ENCODE measurements at regions not wholly inside any gene's neighbourhood (a gene's known extent, or its start where the extent isn't known, plus 50 kb on each side); places are given as distances from the start of the nearest gene placed in this dataset.

GRCh38 chr4:110897784-110898183 lies 274.9 kb upstream of the PITX2 start:
- no peak overlapping the region for H3K27ac Mint-ChIP-seq
- no peak overlapping the region for H3K4me3 Mint-ChIP-seq
- no peaks in the 10 kb centered on the region for H3K36me3 Mint-ChIP-seq (ENCODE audit: low read depth)
- DNase-seq, result no peak
- H3K9me3 ChIP-seq (ENCODE audit: control insufficient read depth, low read length, poor library complexity, severe bottlenecking), result no peaks in the 10 kb centered on the region
- no peaks in the 10 kb centered on the region for H3K4me1 Mint-ChIP-seq
- no peak for ATAC-seq
- H3K27me3 Mint-ChIP-seq, result no peaks in the 10 kb centered on the region

GRCh38 chr4:110898290-110898689 lies 275.4 kb upstream of the PITX2 start:
- ATAC-seq (no peak), DNase-seq (no peak)
- Mint-ChIP-seq H3K4me1 (no peaks in the 10 kb centered on the region), H3K4me3 (no peak overlapping the region), H3K27ac (no peak overlapping the region), H3K36me3 (ENCODE audit: low read depth) (no peaks in the 10 kb centered on the region), H3K27me3 (no peaks in the 10 kb centered on the region)
- no peaks in the 10 kb centered on the region for H3K9me3 ChIP-seq (ENCODE audit: control insufficient read depth, low read length, poor library complexity, severe bottlenecking)

GRCh38 chr4:110900213-110900769 lies 277.4 kb upstream of the PITX2 start:
- no peak overlapping the region for H3K4me3 Mint-ChIP-seq
- H3K27me3 Mint-ChIP-seq, result no peaks in the 10 kb centered on the region

DNA sequence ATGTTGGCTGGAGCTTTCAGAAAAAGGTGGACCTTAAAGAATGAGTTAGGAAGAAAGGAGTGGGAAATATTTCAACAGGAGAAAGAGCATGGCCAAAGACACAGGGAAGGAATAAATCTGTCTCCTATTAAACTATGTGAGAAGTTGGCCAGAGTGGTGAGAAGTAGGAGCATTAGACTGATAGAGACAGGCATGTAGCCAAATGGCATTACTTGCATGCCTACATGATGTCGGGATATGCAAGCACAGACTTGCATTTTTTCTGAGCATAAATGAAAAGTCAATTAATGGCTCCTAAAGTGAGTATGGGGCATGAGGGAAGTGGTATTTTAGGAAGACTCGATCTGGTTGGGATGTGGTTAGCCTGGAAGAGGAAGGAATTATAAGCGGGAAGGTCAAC lies 279.6 kb upstream of the PITX2 start:
- no peaks in the 10 kb centered on the region for H3K9me3 ChIP-seq (ENCODE audit: control insufficient read depth, low read length, poor library complexity, severe bottlenecking)
- Mint-ChIP-seq H3K27me3 (no peaks in the 10 kb centered on the region), H3K27ac (no peak overlapping the region), H3K36me3 (ENCODE audit: low read depth) (no peaks in the 10 kb centered on the region), H3K4me3 (no peak overlapping the region), H3K4me1 (no peaks in the 10 kb centered on the region)
- DNase-seq, result no peak
- ATAC-seq, result no peak

More at GRCh38 chr4:110900213-110900769, 277.4 kb upstream of the PITX2 start:
- no peaks in the 10 kb centered on the region for H3K4me1 Mint-ChIP-seq
- ATAC-seq (no peak), DNase-seq (no peak)
- H3K36me3 Mint-ChIP-seq (ENCODE audit: low read depth), result no peaks in the 10 kb centered on the region
- no peak overlapping the region for H3K27ac Mint-ChIP-seq
- no peaks in the 10 kb centered on the region for H3K9me3 ChIP-seq (ENCODE audit: control insufficient read depth, low read length, poor library complexity, severe bottlenecking)

- no peak overlapping the region for H3K27ac Mint-ChIP-seq
- H3K9me3 ChIP-seq (ENCODE audit: control insufficient read depth, low read length, poor library complexity, severe bottlenecking), result no peaks in the 10 kb centered on the region
- no peak overlapping the region for H3K4me3 Mint-ChIP-seq
- DNase-seq (no peak), ATAC-seq (no peak)
- no peaks in the 10 kb centered on the region for H3K4me1 Mint-ChIP-seq
- H3K27me3 Mint-ChIP-seq, result no peaks in the 10 kb centered on the region
- H3K36me3 Mint-ChIP-seq (ENCODE audit: low read depth), result no peaks in the 10 kb centered on the region
Observed at GRCh38 chr4:110904435-110905065, 281.7 kb upstream of the PITX2 start.

DNA sequence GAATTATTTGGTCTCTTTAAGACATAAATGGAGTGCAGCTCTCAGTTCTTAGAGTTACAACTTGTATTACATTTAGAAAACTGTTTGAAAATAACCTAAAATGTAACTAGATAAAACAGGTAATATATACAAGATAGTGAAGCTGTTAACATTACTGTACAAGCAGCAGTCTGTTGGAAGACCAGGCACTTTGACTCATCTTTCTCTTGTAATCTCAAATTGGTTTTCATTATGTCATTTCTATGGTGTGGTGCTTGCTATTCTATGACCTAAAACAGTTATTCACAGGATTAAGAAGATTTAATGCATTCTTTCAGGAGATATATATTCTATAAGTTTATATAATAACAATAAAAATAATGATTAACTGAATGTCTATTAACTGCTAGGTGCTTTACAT lies 282.5 kb upstream of the PITX2 start:
- Mint-ChIP-seq H3K27ac (no peak overlapping the region), H3K4me3 (no peak overlapping the region), H3K4me1 (no peaks in the 10 kb centered on the region), H3K27me3 (no peaks in the 10 kb centered on the region), H3K36me3 (ENCODE audit: low read depth) (no peaks in the 10 kb centered on the region)
- DNase-seq (no peak), ATAC-seq (no peak)
- no peaks in the 10 kb centered on the region for H3K9me3 ChIP-seq (ENCODE audit: control insufficient read depth, low read length, poor library complexity, severe bottlenecking)

GRCh38 chr4:110907801-110908313 lies 285.0 kb upstream of the PITX2 start:
- Mint-ChIP-seq H3K4me1 (no peaks in the 10 kb centered on the region), H3K36me3 (ENCODE audit: low read depth) (no peaks in the 10 kb centered on the region), H3K4me3 (no peak overlapping the region), H3K27me3 (no peaks in the 10 kb centered on the region), H3K27ac (no peak overlapping the region)
- H3K9me3 ChIP-seq (ENCODE audit: control insufficient read depth, low read length, poor library complexity, severe bottlenecking), result no peaks in the 10 kb centered on the region
- DNase-seq, result no peak
- no peak for ATAC-seq

DNA sequence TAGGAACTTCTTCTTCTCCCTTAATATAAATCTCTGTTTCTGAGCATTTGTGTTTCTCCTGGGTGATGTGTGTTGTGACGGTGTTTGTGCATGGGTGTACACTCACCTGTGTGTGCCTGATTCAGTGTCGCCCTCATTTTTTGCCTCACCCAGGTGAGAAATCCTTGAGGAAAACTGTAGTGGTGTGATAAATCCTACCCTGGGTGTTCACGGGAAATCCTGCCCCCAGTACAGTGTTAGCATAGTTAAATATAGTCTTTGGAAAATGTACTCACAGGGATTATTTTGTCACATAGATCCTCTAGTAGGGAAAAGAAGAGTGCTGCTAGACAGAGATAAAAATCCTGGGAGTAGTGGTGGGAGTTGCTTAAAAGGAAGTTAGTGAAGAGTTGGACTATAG lies 291.9 kb upstream of the PITX2 start:
- Mint-ChIP-seq H3K36me3 (ENCODE audit: low read depth) (no peaks in the 10 kb centered on the region), H3K27me3 (no peaks in the 10 kb centered on the region), H3K4me3 (no peak overlapping the region), H3K27ac (no peak overlapping the region), H3K4me1 (no peaks in the 10 kb centered on the region)
- DNase-seq (no peak), ATAC-seq (no peak)
- H3K9me3 ChIP-seq (ENCODE audit: control insufficient read depth, low read length, poor library complexity, severe bottlenecking), result no peaks in the 10 kb centered on the region

- H3K9me3 ChIP-seq (ENCODE audit: control insufficient read depth, low read length, poor library complexity, severe bottlenecking), result no peaks in the 10 kb centered on the region
- Mint-ChIP-seq H3K36me3 (ENCODE audit: low read depth) (no peaks in the 10 kb centered on the region), H3K27me3 (no peaks in the 10 kb centered on the region), H3K27ac (no peak overlapping the region), H3K4me1 (no peaks in the 10 kb centered on the region), H3K4me3 (no peak overlapping the region)
- DNase-seq (no peak), ATAC-seq (no peak)
Observed at GRCh38 chr4:110915301-110915700, 292.4 kb upstream of the PITX2 start.

DNA sequence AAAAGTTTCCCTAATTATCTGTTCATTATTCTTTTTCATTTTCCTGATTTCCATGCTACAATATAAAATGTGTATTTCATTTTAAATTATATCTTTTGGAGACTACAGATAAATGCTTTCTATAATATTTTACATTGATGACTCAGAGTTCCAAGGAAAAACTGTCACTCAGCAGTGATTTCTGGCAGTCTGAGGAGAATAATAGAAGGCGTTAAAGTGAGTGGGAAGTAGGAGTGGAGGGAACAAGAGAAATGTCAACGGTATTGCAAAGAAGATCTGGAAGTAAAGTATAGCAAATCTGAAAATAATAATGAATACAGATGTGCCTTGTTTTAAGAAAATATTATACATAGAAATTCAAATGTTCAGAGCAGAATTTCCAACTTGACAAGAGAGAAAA lies 293.6 kb upstream of the PITX2 start:
- Mint-ChIP-seq H3K4me3 (no peak overlapping the region), H3K27ac (no peak overlapping the region), H3K4me1 (no peaks in the 10 kb centered on the region), H3K27me3 (no peaks in the 10 kb centered on the region), H3K36me3 (ENCODE audit: low read depth) (no peaks in the 10 kb centered on the region)
- no peak for DNase-seq
- H3K9me3 ChIP-seq (ENCODE audit: control insufficient read depth, low read length, poor library complexity, severe bottlenecking), result no peaks in the 10 kb centered on the region
- ATAC-seq, result no peak

DNA sequence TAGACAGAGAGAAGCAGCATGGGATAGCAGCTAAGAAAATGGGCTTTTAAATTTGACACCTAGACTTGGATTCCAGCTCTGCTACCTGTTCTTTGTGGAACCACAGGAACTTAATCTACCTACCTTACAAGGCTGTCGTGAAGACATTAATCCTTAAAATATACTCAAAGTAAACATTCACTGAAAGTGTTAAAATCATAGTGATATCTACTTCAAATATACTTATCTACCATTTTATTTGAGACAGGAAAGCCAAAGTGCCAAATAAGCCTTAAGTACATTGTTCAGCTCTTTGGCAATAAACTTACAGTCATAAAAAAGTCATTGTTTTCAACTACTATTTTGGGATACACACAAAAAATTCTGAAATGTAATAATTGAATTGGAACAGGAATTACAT lies 295.0 kb upstream of the PITX2 start:
- no peaks in the 10 kb centered on the region for H3K36me3 Mint-ChIP-seq (ENCODE audit: low read depth)
- H3K27ac Mint-ChIP-seq, result no peak overlapping the region
- DNase-seq (no peak), ATAC-seq (no peak)
- no peaks in the 10 kb centered on the region for H3K4me1 Mint-ChIP-seq
- no peaks in the 10 kb centered on the region for H3K9me3 ChIP-seq (ENCODE audit: control insufficient read depth, low read length, poor library complexity, severe bottlenecking)
- no peak overlapping the region for H3K4me3 Mint-ChIP-seq
- no peaks in the 10 kb centered on the region for H3K27me3 Mint-ChIP-seq

- DNase-seq (no peak), ATAC-seq (no peak)
- H3K27me3 Mint-ChIP-seq, result no peaks in the 10 kb centered on the region
- H3K27ac Mint-ChIP-seq, result no peak overlapping the region
- no peaks in the 10 kb centered on the region for H3K4me1 Mint-ChIP-seq
- no peak overlapping the region for H3K4me3 Mint-ChIP-seq
- no peaks in the 10 kb centered on the region for H3K36me3 Mint-ChIP-seq (ENCODE audit: low read depth)
- no peaks in the 10 kb centered on the region for H3K9me3 ChIP-seq (ENCODE audit: control insufficient read depth, low read length, poor library complexity, severe bottlenecking)
Observed at GRCh38 chr4:110920990-110921389, 298.1 kb upstream of the PITX2 start.

DNA sequence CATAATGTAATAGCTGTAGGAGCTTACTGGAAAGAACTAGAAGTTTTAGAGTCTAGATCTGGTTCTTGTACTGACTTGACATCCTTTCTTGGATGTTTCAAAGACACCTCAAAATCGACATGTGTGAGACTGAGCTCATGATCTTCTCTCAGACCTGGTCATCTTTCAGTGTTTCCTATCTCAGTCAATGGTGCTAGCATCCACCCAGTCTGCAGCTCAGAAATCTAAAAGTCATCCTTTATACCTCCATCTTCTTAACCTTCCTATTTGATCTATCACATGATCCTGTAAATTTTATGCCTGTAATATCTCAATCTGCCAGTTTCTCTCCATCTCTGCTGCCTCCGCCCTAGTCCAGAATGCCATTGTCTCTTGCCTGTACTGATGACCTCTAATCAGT lies 301.9 kb upstream of the PITX2 start:
- Mint-ChIP-seq H3K36me3 (ENCODE audit: low read depth) (no peaks in the 10 kb centered on the region), H3K27me3 (no peaks in the 10 kb centered on the region), H3K4me1 (no peaks in the 10 kb centered on the region), H3K27ac (no peak overlapping the region), H3K4me3 (no peak overlapping the region)
- no peak for DNase-seq
- no peaks in the 10 kb centered on the region for H3K9me3 ChIP-seq (ENCODE audit: control insufficient read depth, low read length, poor library complexity, severe bottlenecking)
- no peak for ATAC-seq

DNA sequence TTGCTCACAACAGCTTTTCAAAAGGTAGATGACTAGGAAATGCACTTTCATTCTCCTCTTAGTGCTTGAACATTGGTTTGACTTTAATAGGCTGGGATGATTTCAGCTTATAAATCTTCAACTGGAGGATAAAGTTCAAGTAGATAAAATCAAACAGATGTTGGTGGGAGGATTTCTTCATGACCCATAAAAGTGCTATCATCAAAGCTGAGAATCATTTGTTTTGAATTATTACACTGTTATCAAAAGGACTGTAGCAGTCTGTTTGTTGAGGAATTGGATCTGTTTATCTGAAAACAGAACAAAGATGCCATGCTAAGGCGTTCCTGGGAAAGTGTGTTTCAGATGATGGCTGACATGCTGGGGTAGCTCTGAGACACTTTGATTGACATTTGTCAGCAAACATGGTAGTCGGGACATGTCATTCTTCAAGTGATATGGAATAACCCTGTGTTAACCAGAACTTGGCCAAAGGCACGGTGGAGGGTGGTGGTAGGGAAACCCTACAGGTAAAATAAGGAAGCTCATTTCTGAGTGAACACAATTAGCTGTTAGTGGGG lies 304.0 kb upstream of the PITX2 start:
- ATAC-seq (no peak), DNase-seq (no peak)
- no peaks in the 10 kb centered on the region for H3K9me3 ChIP-seq (ENCODE audit: control insufficient read depth, low read length, poor library complexity, severe bottlenecking)
- Mint-ChIP-seq H3K36me3 (ENCODE audit: low read depth) (no peaks in the 10 kb centered on the region), H3K27me3 (no peaks in the 10 kb centered on the region), H3K4me3 (no peak overlapping the region), H3K4me1 (no peaks in the 10 kb centered on the region), H3K27ac (no peak overlapping the region)
